Mesendoderm (in vitro differentiated cells): ENCODE measurements at regions not wholly inside any gene's neighbourhood (a gene's known extent, or its start where the extent isn't known, plus 50 kb on each side); places are given as distances from the start of the nearest gene placed in this dataset.

ENCODE experiments used
- DNase-seq: peaks from one replicate; pipeline ENCODE4 v3.0.0; 2013
- H2AK5ac ChIP-seq: 2 replicates; pipeline ENCODE4 v1.6.1; 2013; ENCODE audit warnings: low read length, inconsistent platforms
- H2BK120ac ChIP-seq: 2 replicates; pipeline ENCODE4 v1.6.1; 2013; ENCODE audit warnings: low read depth, mild to moderate bottlenecking, low read length, moderate library complexity, mixed read lengths
- H2BK15ac ChIP-seq: replicated peaks from 2 replicates; pipeline ENCODE4 v1.6.1; 2013; ENCODE audit warnings: low read depth, mild to moderate bottlenecking, moderate library complexity
- H2BK5ac ChIP-seq: 2 replicates; pipeline ENCODE4 v1.6.1; 2013; ENCODE audit warnings: low read length, inconsistent platforms
- H3K18ac ChIP-seq: 2 replicates; pipeline ENCODE4 v1.6.1; 2013; ENCODE audit warnings: mild to moderate bottlenecking, low read length, mixed read lengths
- H3K23ac ChIP-seq: one replicate; pipeline ENCODE4 v1.6.1; 2013; ENCODE audit warnings: low read length
- H3K27ac ChIP-seq: 2 replicates; pipeline ENCODE4 v1.5.1; 2013; ENCODE audit warnings: low read depth, mild to moderate bottlenecking, inconsistent platforms, low read length, moderate library complexity
- H3K27me3 ChIP-seq: 2 replicates; pipeline ENCODE4 v1.6.1; 2013; ENCODE audit warnings: low read length, control low read depth, mild to moderate bottlenecking, inconsistent platforms; ENCODE audit not compliant: insufficient read depth, poor library complexity
- H3K36me3 ChIP-seq: 2 replicates; pipeline ENCODE4 v1.6.1; 2013; ENCODE audit warnings: low read length, inconsistent platforms; ENCODE audit not compliant: control insufficient read depth, insufficient read depth
- H3K4ac ChIP-seq: one replicate; pipeline ENCODE4 v1.6.1; 2013; ENCODE audit warnings: low read depth, mild to moderate bottlenecking, low read length, moderate library complexity
- H3K4me1 ChIP-seq: 2 replicates; pipeline ENCODE4 v1.6.1; 2013; ENCODE audit warnings: low read depth, low read length, inconsistent platforms; ENCODE audit not compliant: control insufficient read depth
- H3K4me2 ChIP-seq: 2 replicates; pipeline ENCODE4 v1.6.1; 2013; ENCODE audit warnings: low read length
- H3K4me3 ChIP-seq: 2 replicates; pipeline ENCODE4 v1.5.1; 2013; ENCODE audit warnings: mild to moderate bottlenecking, low read length
- H3K56ac ChIP-seq: one replicate; pipeline ENCODE4 v1.6.1; 2013; ENCODE audit warnings: low read length
- H3K79me1 ChIP-seq: 2 replicates; pipeline ENCODE4 v1.6.1; 2013; ENCODE audit warnings: low read length, inconsistent platforms
- H3K79me2 ChIP-seq: 2 replicates; pipeline ENCODE4 v1.6.1; 2013; ENCODE audit warnings: mild to moderate bottlenecking, low read length; ENCODE audit not compliant: control insufficient read depth, insufficient read depth
- H3K9ac ChIP-seq: 2 replicates; pipeline ENCODE4 v1.6.1; 2013; ENCODE audit warnings: low read length, inconsistent platforms
- H4K5ac ChIP-seq: one replicate; pipeline ENCODE4 v1.6.1; 2013; ENCODE audit warnings: low read length
- H4K8ac ChIP-seq: one replicate; pipeline ENCODE4 v1.6.1; 2013; ENCODE audit warnings: low read depth, mild to moderate bottlenecking, control low read depth, low read length, moderate library complexity
- WGBS: extraction: QIAGEN DNeasy Blood & Tissue Kit; methylation state at CpG from one replicate; pipeline ENCODE4 v1.1.7; 2013; ENCODE audit warnings: low lambda C conversion rate, missing lambda C conversion rate; ENCODE audit not compliant: insufficient coverage; ENCODE audit errors: extremely low coverage; 5-methylcytosine and 5-hydroxymethylcytosine counted together

DNA sequence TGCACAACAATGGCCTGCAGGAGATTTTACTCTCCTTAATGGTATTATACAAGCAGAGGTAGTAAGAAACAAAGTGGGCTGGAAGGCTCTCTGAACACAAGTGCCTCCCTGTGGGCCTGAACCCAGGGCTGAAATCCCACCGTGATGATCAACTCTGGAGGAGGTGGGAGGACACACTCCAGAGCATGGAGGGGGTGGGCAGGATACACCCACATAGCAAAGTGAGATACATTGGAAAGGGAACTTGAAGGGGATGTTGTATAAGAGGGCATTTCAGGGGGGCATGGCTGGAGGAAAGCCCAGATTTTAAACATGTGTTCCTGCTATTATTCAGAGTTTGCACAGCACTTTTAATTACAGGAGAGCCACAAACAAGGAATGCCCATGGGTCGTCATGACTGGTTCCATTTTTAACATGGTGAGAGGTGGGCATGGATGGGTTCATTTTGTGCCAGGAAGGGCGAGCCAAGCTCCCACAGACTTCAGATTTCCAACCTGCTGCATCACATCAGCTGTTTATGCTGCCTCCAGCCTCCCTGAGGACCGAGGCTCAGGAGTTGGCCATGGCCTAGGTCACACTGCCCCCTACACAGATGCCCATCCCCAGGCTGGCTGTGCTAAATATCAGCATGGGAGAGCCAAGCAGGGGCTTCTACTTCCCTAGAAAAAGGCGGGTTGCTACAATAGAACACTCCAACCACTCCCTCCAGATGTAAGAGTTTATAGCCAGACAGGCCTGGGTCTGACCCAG lies 416.2 kb upstream of the ID2 start:
- Histone ChIP-seq H2BK15ac (no peak overlapping the region), H2BK120ac (no peak overlapping the region), H4K8ac (no peak overlapping the region), H3K9ac (no peak overlapping the region), H3K4ac (no peak overlapping the region), H3K27me3 (no peaks in the 10 kb centered on the region), H3K79me2 (no peaks in the 10 kb centered on the region), H3K79me1 (no peaks in the 10 kb centered on the region), H3K36me3 (no peaks in the 10 kb centered on the region), H3K23ac (no peak overlapping the region), H3K27ac (no peak overlapping the region), H3K4me1 (peaks cover 1% of the 10 kb centered on the region), H3K18ac (no peak overlapping the region), H4K5ac (no peak overlapping the region), H2AK5ac (no peak overlapping the region), H3K4me3 (no peak overlapping the region), H2BK5ac (no peak overlapping the region), H3K4me2 (no peak overlapping the region), H3K56ac (no peak overlapping the region)
- WGBS: no CpG with 5 or more reads among the region's 5 CpGs
- DNase-seq: no peak

DNA sequence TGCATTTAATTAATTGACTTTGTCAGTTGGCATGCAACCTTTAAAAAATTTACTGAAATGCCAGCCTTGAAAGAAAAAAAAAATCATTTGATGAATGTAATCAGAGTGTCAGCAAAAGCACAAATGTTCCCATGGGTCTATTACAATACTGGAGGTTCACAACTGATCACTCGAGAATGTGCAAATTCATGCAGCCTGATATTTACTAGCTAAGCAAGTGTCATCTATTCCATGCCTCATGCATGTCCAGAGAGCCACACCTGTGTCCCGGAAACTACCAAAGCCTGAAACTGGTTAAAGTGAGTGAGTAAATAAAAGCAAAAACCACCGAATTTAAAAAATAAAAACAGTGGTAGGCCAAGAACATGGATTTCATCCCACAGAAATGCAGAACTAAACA lies 415.3 kb upstream of the ID2 start:
- Histone ChIP-seq H4K8ac (no peak overlapping the region), H3K27me3 (no peaks in the 10 kb centered on the region), H3K23ac (no peak overlapping the region), H3K9ac (no peak overlapping the region), H3K4ac (no peak overlapping the region), H3K4me3 (no peak overlapping the region), H3K27ac (no peak overlapping the region), H3K18ac (no peak overlapping the region), H4K5ac (no peak overlapping the region), H3K79me1 (no peaks in the 10 kb centered on the region), H3K36me3 (no peaks in the 10 kb centered on the region), H3K56ac (no peak overlapping the region), H2BK120ac (no peak overlapping the region), H3K4me2 (no peak overlapping the region), H3K79me2 (no peaks in the 10 kb centered on the region), H2AK5ac (no peak overlapping the region), H2BK5ac (no peak overlapping the region), H2BK15ac (no peak overlapping the region), H3K4me1 (no peaks in the 10 kb centered on the region)
- no peak for DNase-seq
- no CpG with 5 or more reads among the region's 3 CpGs for WGBS

DNA sequence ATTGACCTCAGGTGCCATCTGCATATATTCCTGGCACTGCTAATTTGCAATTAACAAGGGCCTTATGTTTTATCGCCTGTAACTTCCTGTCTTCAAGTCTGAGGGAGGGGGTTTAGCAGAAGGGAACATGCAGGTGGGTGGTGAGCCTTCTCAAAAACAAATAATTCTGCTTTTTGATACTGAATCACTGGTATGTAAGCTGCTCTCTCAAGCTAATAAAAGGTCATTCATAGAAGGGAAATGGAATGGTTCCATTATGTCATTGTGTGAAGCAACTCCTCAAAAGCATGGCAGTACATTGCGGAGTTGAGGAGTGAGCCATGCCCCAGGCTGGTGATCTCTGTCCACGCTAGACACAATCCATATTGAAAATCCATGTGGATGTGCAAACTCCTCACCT lies 414.8 kb upstream of the ID2 start:
- no peak overlapping the region for H2BK120ac ChIP-seq
- no peaks in the 10 kb centered on the region for H3K36me3 ChIP-seq
- no peak overlapping the region for H2BK5ac ChIP-seq
- no peak overlapping the region for H3K4me3 ChIP-seq
- WGBS: no CpG with 5 or more reads among the region's 3 CpGs
- H2BK15ac ChIP-seq: no peak overlapping the region
- H3K4me2 ChIP-seq: no peak overlapping the region
- H3K23ac ChIP-seq: no peak overlapping the region
- H3K79me1 ChIP-seq: no peaks in the 10 kb centered on the region
- H3K79me2 ChIP-seq: no peaks in the 10 kb centered on the region
- H3K9ac ChIP-seq: no peak overlapping the region
- no peak for DNase-seq
- H3K27ac ChIP-seq: no peak overlapping the region
- no peak overlapping the region for H2AK5ac ChIP-seq
- no peak overlapping the region for H3K18ac ChIP-seq
- H3K27me3 ChIP-seq: no peaks in the 10 kb centered on the region
- H3K56ac ChIP-seq: no peak overlapping the region
- no peak overlapping the region for H4K5ac ChIP-seq
- H3K4me1 ChIP-seq: no peaks in the 10 kb centered on the region
- H4K8ac ChIP-seq: no peak overlapping the region
- no peak overlapping the region for H3K4ac ChIP-seq

DNA sequence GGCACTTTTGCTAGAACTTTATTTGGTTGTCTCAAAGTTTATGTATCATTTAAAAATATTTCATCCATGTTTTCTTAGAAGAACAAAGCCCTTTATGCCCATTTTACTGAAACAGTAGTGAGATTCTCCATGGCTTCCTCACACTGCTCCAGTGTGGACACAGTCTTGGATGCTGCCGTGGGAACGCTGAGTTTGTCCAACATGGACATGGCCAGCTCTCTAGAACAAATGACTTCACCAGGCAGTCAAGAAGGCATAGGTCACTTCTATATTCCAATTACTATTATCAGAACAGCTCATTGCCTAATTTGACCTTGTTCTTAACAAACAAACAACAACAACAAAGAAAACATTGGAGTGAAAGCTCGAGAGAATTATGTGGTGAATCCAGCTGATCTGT lies 414.1 kb upstream of the ID2 start:
- Histone ChIP-seq H2BK15ac (no peak overlapping the region), H4K5ac (no peak overlapping the region), H2BK5ac (no peak overlapping the region), H3K4me3 (no peak overlapping the region), H3K4me2 (no peak overlapping the region), H3K4me1 (no peaks in the 10 kb centered on the region), H3K27ac (no peak overlapping the region), H3K36me3 (no peaks in the 10 kb centered on the region), H3K4ac (no peak overlapping the region), H3K56ac (no peak overlapping the region), H3K27me3 (no peaks in the 10 kb centered on the region), H3K9ac (no peak overlapping the region), H3K79me1 (no peaks in the 10 kb centered on the region), H3K23ac (no peak overlapping the region), H3K79me2 (no peaks in the 10 kb centered on the region), H3K18ac (no peak overlapping the region), H4K8ac (no peak overlapping the region), H2BK120ac (no peak overlapping the region), H2AK5ac (no peak overlapping the region)
- WGBS: no CpG with 5 or more reads among the region's 3 CpGs
- DNase-seq: no peak

DNA sequence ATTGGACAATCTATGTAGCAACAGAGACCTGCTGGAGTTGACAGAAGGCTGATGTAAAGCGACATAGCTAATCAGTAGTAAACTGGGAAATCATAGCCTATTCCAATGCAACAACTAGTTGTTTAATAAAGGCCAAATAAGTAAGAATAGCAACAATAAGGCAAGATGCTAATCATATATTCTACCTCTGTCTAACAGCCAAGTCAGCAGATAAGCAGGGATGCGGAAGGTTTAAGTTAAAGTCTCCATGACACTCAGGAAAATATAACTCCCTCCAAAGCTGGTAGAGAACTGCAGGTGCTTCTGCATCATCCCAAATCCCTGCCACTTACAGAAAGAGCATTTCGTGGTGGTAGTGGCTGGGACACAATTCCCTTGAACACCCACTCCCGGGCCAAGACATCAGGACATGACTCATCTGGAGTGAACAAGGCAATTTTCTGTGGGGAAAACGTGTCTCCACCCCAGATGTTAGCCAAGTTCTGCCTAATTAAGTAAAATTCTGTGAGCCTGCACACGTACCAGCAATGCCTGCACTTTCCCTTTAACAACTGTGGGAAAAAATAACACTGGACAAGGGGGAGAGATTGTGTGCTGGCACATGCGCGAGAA lies 413.6 kb upstream of the ID2 start:
- Histone ChIP-seq H3K9ac (no peak overlapping the region), H3K4me1 (no peaks in the 10 kb centered on the region), H2AK5ac (no peak overlapping the region), H3K27ac (no peak overlapping the region), H4K5ac (no peak overlapping the region), H3K79me1 (no peaks in the 10 kb centered on the region), H2BK120ac (no peak overlapping the region), H3K36me3 (no peaks in the 10 kb centered on the region), H3K4me2 (no peak overlapping the region), H3K18ac (no peak overlapping the region), H3K4ac (no peak overlapping the region), H3K56ac (no peak overlapping the region), H3K4me3 (no peak overlapping the region), H3K23ac (no peak overlapping the region), H3K79me2 (no peaks in the 10 kb centered on the region), H2BK15ac (no peak overlapping the region), H3K27me3 (no peaks in the 10 kb centered on the region), H2BK5ac (no peak overlapping the region), H4K8ac (no peak overlapping the region)
- WGBS: no CpG with 5 or more reads among the region's 8 CpGs
- DNase-seq: no peak

DNA sequence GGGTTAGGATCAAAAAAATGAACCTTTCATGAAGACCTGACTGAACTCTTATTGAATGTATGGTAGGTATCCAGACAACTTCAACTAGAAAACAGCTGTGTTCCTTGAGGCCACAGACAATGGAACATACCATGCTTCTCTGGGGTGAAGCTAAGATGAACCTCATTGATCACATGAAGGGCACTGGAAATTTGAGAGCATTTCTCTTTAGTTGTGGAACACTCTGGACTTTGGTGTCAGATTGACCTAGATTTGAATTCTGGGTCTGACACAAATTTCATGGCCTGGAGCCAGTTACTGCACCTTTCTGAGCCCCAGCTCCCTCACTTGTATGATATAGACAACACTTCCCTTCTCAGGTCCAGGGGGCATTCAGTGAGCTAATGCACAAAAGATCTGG lies 411.2 kb upstream of the ID2 start:
- H4K8ac ChIP-seq: no peak overlapping the region
- H3K36me3 ChIP-seq: no peaks in the 10 kb centered on the region
- no peak overlapping the region for H4K5ac ChIP-seq
- DNase-seq: no peak
- H3K56ac ChIP-seq: no peak overlapping the region
- no peak overlapping the region for H2AK5ac ChIP-seq
- no peak overlapping the region for H3K27ac ChIP-seq
- no peak overlapping the region for H2BK120ac ChIP-seq
- no peaks in the 10 kb centered on the region for H3K27me3 ChIP-seq
- H2BK5ac ChIP-seq: no peak overlapping the region
- no peaks in the 10 kb centered on the region for H3K4me1 ChIP-seq
- no peak overlapping the region for H2BK15ac ChIP-seq
- H3K79me2 ChIP-seq: no peaks in the 10 kb centered on the region
- no peak overlapping the region for H3K9ac ChIP-seq
- no peaks in the 10 kb centered on the region for H3K79me1 ChIP-seq
- H3K23ac ChIP-seq: no peak overlapping the region
- H3K4me3 ChIP-seq: no peak overlapping the region
- H3K4ac ChIP-seq: no peak overlapping the region
- H3K18ac ChIP-seq: no peak overlapping the region
- H3K4me2 ChIP-seq: no peak overlapping the region
